Hepatocyte (in vitro differentiated cells): ENCODE measurements at regions not wholly inside any gene's neighbourhood (a gene's known extent, or its start where the extent isn't known, plus 50 kb on each side); places are given as distances from the start of the nearest gene placed in this dataset.

ENCODE experiments used
- DNase-seq: peaks from one replicate; pipeline ENCODE4 v3.0.0-alpha.2; 2016; ENCODE audit warnings: low spot score
- H2AFZ ChIP-seq: fragments of 200-600 bp; sonication (generic); 2 replicates; pipeline ENCODE4 v1.6.0; 2016; ENCODE audit warnings: antibody characterized with exemption, mild to moderate bottlenecking
- H3K27ac ChIP-seq: fragments of 200-600 bp; sonication (generic); 2 replicates; pipeline ENCODE4 v1.5.1; 2016; ENCODE audit warnings: mild to moderate bottlenecking
- H3K27me3 ChIP-seq: fragments of 200-600 bp; sonication (generic); 2 replicates; pipeline ENCODE4 v1.6.1; 2016
- H3K36me3 ChIP-seq: fragments of 200-600 bp; sonication (generic); replicated peaks from 2 replicates; pipeline ENCODE4 v1.5.1; 2016; ENCODE audit warnings: low read depth; ENCODE audit not compliant: insufficient read depth
- H3K4me1 ChIP-seq: fragments of 200-600 bp; sonication (generic); 2 replicates; pipeline ENCODE4 v1.5.1; 2016; ENCODE audit warnings: mild to moderate bottlenecking, moderate library complexity; ENCODE audit not compliant: insufficient read depth
- H3K4me2 ChIP-seq: fragments of 200-600 bp; sonication (generic); 2 replicates; pipeline ENCODE4 v1.6.0; 2016
- H3K4me3 ChIP-seq: fragments of 200-600 bp; sonication (generic); 2 replicates; pipeline ENCODE4 v1.5.1; 2016; ENCODE audit warnings: mild to moderate bottlenecking
- H3K79me2 ChIP-seq: fragments of 200-600 bp; sonication (generic); 2 replicates; pipeline ENCODE4 v1.6.0; 2017; ENCODE audit warnings: mild to moderate bottlenecking
- H3K9me2 ChIP-seq: fragments of 200-600 bp; sonication (generic); replicated peaks from 2 replicates; pipeline ENCODE4 v1.6.0; 2017; ENCODE audit warnings: mild to moderate bottlenecking; ENCODE audit not compliant: insufficient read depth
- H3K9me3 ChIP-seq: fragments of 200-600 bp; sonication (generic); 2 replicates; pipeline ENCODE4 v1.5.1; 2016; ENCODE audit warnings: low read depth, mild to moderate bottlenecking
- H4K20me1 ChIP-seq: fragments of 200-600 bp; sonication (generic); 2 replicates; pipeline ENCODE4 v1.6.0; 2016; ENCODE audit warnings: mild to moderate bottlenecking; ENCODE audit not compliant: insufficient read depth, poor library complexity, severe bottlenecking
- EZH2 ChIP-seq: fragments of 200-600 bp; sonication (generic); IDR thresholded peaks from 2 replicates; pipeline ENCODE4 v1.6.1; 2016; ENCODE audit warnings: antibody characterized with exemption, mild to moderate bottlenecking, borderline replicate concordance
- EZH2phosphoT487 ChIP-seq: fragments of 200-600 bp; sonication (generic); IDR thresholded peaks from one replicate; pipeline ENCODE4 v1.6.1; 2018; ENCODE audit warnings: antibody characterized with exemption, mild to moderate bottlenecking, low read depth, moderate library complexity; ENCODE audit not compliant: unreplicated experiment, severe bottlenecking
- WGBS: methylation state at CpG from one replicate; pipeline ENCODE4 v1.1.6; 2016; ENCODE audit warnings: low lambda C conversion rate; ENCODE audit errors: missing lambda C conversion rate; 5-methylcytosine and 5-hydroxymethylcytosine counted together
- TF ChIP-seq, protein P1 (sequence below): fragments of 200-600 bp; sonication (generic); IDR thresholded peaks from 2 replicates; pipeline ENCODE4 v1.5.1; 2016; ENCODE audit warnings: antibody characterized with exemption, mild to moderate bottlenecking; ENCODE audit not compliant: poor library complexity

DNA sequence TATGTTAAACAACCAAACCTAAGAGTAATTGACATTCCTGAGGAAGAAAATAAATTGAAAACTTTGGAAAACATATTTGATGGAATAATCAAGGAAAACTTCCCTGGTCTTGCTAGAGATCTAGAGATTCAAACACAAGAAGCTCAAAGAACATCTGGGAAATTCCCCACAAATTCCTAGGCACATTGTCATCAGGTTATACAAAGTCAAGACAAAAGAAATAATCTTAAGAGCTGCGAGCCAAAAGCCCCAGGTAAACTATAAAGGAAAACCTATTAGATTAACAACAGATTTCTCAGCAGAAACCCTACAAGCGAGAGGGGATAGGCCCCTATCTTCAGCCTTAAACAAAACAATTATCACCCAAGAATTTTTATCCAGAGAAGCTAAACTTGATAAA is 1082.0 kb upstream of the IGFBP7 start:
- no peaks in the 10 kb centered on the region for H3K79me2 ChIP-seq
- no peak overlapping the region for H3K4me2 ChIP-seq
- TF ChIP-seq, protein P1, sequence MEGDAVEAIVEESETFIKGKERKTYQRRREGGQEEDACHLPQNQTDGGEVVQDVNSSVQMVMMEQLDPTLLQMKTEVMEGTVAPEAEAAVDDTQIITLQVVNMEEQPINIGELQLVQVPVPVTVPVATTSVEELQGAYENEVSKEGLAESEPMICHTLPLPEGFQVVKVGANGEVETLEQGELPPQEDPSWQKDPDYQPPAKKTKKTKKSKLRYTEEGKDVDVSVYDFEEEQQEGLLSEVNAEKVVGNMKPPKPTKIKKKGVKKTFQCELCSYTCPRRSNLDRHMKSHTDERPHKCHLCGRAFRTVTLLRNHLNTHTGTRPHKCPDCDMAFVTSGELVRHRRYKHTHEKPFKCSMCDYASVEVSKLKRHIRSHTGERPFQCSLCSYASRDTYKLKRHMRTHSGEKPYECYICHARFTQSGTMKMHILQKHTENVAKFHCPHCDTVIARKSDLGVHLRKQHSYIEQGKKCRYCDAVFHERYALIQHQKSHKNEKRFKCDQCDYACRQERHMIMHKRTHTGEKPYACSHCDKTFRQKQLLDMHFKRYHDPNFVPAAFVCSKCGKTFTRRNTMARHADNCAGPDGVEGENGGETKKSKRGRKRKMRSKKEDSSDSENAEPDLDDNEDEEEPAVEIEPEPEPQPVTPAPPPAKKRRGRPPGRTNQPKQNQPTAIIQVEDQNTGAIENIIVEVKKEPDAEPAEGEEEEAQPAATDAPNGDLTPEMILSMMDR = no peak
- TF ChIP-seq EZH2phosphoT487 (no peak), EZH2 (no peak)
- 63% methylated on average over 2 of the region's 2 CpGs for WGBS
- H3K4me3 ChIP-seq = no peak overlapping the region
- DNase-seq = no peak
- no peak overlapping the region for H3K27ac ChIP-seq
- H3K36me3 ChIP-seq = no peaks in the 10 kb centered on the region
- no peak overlapping the region for H2AFZ ChIP-seq
- no peaks in the 10 kb centered on the region for H3K27me3 ChIP-seq
- H3K9me3 ChIP-seq = no peaks in the 10 kb centered on the region
- no peaks in the 10 kb centered on the region for H3K9me2 ChIP-seq
- H3K4me1 ChIP-seq = no peaks in the 10 kb centered on the region
- H4K20me1 ChIP-seq = no peaks in the 10 kb centered on the region

DNA sequence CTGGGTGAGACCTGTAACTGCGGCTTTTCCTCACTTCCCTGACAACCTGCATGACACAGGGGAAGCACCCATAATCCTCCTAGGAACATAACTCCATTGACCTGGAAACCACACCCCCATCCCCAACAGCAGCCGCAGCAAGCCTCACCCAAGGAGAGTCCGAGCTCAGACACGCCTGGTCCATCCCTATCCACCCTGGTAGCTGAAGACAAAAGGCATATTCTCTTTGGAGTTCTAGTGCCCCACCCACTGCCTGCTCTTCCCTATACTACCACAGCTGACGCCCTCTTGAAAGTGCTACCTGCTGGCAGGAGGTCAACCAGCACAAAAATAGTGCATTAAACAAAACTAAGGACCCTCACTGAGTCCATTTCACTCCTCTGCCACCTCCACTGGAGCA is 1080.9 kb upstream of the IGFBP7 start:
- 87% methylated on average over 5 of the region's 5 CpGs for WGBS
- Histone ChIP-seq H3K4me3 (no peak overlapping the region), H3K4me2 (no peak overlapping the region), H3K36me3 (no peaks in the 10 kb centered on the region), H3K27ac (no peak overlapping the region), H2AFZ (no peak overlapping the region), H3K79me2 (no peaks in the 10 kb centered on the region), H3K27me3 (no peaks in the 10 kb centered on the region), H4K20me1 (no peaks in the 10 kb centered on the region), H3K4me1 (no peaks in the 10 kb centered on the region), H3K9me3 (no peaks in the 10 kb centered on the region), H3K9me2 (no peaks in the 10 kb centered on the region)
- no peak for DNase-seq
- TF ChIP-seq EZH2 (no peak), EZH2phosphoT487 (no peak)
- TF ChIP-seq, protein P1 = no peak

GRCh38 chr4:58188316-58188715 is 1078.1 kb upstream of the IGFBP7 start:
- Histone ChIP-seq H3K4me1 (no peaks in the 10 kb centered on the region), H3K4me2 (no peak overlapping the region), H3K9me3 (no peaks in the 10 kb centered on the region), H3K27me3 (no peaks in the 10 kb centered on the region), H3K27ac (no peak overlapping the region), H2AFZ (no peak overlapping the region), H3K36me3 (no peaks in the 10 kb centered on the region), H3K4me3 (no peak overlapping the region), H3K9me2 (no peaks in the 10 kb centered on the region), H3K79me2 (no peaks in the 10 kb centered on the region), H4K20me1 (no peaks in the 10 kb centered on the region)
- 93% methylated on average over 4 of the region's 4 CpGs for WGBS
- TF ChIP-seq, protein P1 = no peak
- TF ChIP-seq EZH2 (no peak), EZH2phosphoT487 (no peak)
- DNase-seq = no peak

DNA sequence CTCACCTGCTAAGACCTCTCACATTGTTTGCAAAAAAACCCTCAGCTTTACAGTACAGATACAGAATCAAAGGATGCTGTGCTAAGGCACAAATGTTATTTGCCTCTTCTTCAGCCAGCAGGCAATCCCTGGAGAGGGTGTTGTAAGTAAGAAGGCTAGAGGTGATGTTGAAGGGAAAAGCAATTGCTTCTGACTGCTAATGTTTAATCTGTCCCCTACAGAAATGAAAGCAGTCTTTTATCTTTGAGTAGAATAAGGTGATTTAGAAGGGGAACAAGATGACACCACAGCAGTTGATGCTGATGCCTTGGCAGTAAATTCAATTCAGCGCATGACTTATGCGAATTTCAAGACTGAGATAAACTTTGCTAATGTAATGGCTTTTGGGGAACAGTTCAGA is 1064.8 kb upstream of the IGFBP7 start:
- no peaks in the 10 kb centered on the region for H3K9me3 ChIP-seq
- no peak overlapping the region for H2AFZ ChIP-seq
- no peaks in the 10 kb centered on the region for H3K4me1 ChIP-seq
- H3K4me2 ChIP-seq = no peak overlapping the region
- no peaks in the 10 kb centered on the region for H3K9me2 ChIP-seq
- TF ChIP-seq EZH2phosphoT487 = no peak
- TF ChIP-seq, protein P1 = no peak
- no peak for TF ChIP-seq EZH2
- no peak overlapping the region for H3K4me3 ChIP-seq
- 89% methylated on average over 2 of the region's 2 CpGs for WGBS
- H3K27ac ChIP-seq = no peak overlapping the region
- DNase-seq = no peak
- no peaks in the 10 kb centered on the region for H3K36me3 ChIP-seq
- no peaks in the 10 kb centered on the region for H3K79me2 ChIP-seq
- H3K27me3 ChIP-seq = no peaks in the 10 kb centered on the region
- no peaks in the 10 kb centered on the region for H4K20me1 ChIP-seq
